Keratinocyte (primary cell): ENCODE measurements at regions not wholly inside any gene's neighbourhood (a gene's known extent, or its start where the extent isn't known, plus 50 kb on each side); places are given as distances from the start of the nearest gene placed in this dataset.

ENCODE experiments used
- CTCF ChIP-seq, 3 experiments: IDR thresholded peaks in 1 of 3; conservative IDR thresholded peaks in 1 of 3; optimal IDR thresholded peaks in 1 of 3; 2 replicates in 2 of 3; 3 replicates in 1 of 3; pipeline versions ENCODE3 to v1.5.1; 2011; ENCODE audit warnings: low read length in 3 of 3, mild to moderate bottlenecking in 3 of 3, moderate library complexity in 2 of 3, control low read depth in 1 of 3, inconsistent platforms in 1 of 3; ENCODE audit not compliant: insufficient read depth in 2 of 3; ENCODE audit errors: extremely low read depth in 1 of 3
- EZH2 ChIP-seq: IDR thresholded peaks from one replicate; pipeline ENCODE4 v1.6.1; 2012; ENCODE audit warnings: inconsistent platforms, mild to moderate bottlenecking, low read length, moderate library complexity

DNA sequence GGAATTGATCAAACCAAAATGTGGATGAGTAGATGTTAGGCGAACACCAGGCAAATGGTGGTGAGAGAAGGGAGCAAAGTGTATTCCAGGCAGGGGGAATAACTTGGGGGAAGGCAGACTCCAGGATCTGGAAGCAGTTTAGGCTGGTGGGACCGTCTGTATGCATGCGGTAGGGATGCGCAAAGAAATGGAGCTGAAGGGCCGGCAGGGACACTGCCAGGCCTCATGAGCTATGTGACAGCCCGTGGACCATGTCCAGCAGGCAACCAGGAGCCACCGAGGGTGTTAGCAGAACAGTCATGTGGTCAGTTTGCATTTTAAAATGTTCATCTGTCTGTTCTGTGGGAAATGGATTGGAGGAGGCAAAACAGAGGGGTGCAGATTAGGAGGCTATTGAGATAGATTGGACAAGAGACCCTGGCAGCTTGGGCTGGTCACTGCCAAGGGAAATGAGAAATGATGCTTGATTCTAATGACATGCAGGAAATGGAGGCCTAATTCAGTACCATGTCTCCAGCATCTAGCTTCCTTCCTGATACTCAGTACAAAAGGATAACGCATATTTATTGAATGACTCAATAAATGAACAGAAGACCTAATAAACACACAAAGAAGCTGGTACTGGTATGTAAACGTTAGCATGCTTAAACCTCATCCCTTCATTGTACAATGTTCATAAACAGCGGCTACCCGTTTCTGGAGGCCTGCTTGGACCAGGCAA, 412.4 kb downstream of the BUD13 start:
- no peak for TF ChIP-seq CTCF (optimal IDR thresholded peaks at IDR 0.05 in 1 of 3, IDR thresholded peaks at IDR 0.05 in 1 of 3, conservative IDR thresholded peaks at IDR 0.05 in 1 of 3; ENCODE audit: extremely low read depth in 1 of 3, insufficient read depth in 2 of 3, low read length in 3 of 3)
- TF ChIP-seq EZH2 = no peak
